ENCODE measurements at regions not wholly inside any gene's neighbourhood (a gene's known extent, or its start where the extent isn't known, plus 50 kb on each side); places are given as distances from the start of the nearest gene placed in this dataset.

- no peak for TF ChIP-seq CTCF (IDR thresholded peaks at IDR 0.05)
- Histone ChIP-seq H3K4me3 (no peak overlapping the region), H3K27ac (no peak overlapping the region)
- no peak for DNase-seq (ENCODE audit: low spot score)
Observed at GRCh38 chr6:128569732-128570679, 49.6 kb upstream of the PTPRK start.
